GM18870 (cell line): ENCODE measurements at regions not wholly inside any gene's neighbourhood (a gene's known extent, or its start where the extent isn't known, plus 50 kb on each side); places are given as distances from the start of the nearest gene placed in this dataset.

Experiments
- ATAC-seq: cut with Tn5 transposase; IDR thresholded peaks from one replicate; pipeline ENCODE4 v1.9.1; 2021; ENCODE audit warnings: moderate library complexity; ENCODE audit not compliant: unreplicated experiment

- no peak for ATAC-seq
Measured at GRCh38 chr2:45153121-45153520, 143.9 kb upstream of the SIX2 start.

DNA sequence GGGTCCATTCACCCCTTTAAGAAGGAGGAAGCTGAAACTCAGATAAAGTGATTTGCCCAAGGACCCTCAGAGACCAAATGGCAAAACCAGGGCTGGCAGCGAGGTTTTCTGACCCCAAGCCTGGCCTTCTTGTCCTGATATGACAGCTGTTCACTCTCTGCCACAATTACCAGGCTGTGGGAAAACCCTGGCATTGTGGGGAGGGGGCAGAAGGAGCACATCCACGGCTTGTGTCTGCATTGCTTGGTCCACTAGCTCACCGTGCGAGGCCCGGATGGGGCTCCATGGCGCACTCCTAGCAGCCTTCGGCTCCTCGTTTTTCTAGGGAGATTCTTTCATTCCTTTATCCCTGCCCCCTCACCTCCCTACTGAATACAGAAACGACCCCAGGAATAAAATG, 143.4 kb upstream of the SIX2 start:
- no peak for ATAC-seq

DNA sequence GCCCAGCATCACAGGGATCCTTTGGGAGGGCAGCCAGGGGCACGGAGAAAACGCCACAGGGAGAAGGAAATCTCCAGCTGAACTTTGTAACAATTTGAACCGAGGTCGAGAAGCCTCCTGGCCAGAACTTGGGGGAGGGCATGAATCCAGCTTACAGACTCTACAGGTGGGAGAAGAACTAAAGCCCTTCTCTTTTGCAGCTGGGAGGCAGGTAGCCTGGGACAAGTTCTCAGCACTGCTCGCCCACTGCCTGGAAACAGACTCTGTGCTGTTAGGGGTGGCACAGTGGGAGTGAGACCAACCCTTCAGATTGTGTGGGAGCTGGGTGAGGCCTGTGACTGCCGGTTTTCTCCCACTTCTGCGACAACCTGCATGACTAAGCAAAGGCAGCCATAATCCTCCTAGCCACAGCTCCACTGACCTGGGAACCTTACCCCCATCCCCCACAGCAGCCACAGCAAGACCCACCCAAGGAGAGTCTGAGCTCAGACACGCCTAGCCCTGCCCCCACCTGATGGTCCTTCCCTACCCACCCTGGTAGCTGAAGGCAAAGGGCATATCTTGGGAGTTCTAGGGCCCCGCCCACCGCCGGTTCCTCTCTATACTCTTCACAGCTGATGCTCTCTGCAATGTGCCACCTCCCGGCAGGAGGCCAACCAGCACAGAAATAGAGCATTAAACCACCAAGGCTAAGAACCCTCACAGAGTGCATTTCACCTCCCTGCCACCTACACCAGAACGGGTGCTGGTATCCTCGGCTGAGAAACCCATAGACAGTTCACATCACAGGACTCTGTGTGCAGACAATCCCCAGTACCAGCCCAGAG, 136.0 kb upstream of the SIX2 start:
- no peak for ATAC-seq

DNA sequence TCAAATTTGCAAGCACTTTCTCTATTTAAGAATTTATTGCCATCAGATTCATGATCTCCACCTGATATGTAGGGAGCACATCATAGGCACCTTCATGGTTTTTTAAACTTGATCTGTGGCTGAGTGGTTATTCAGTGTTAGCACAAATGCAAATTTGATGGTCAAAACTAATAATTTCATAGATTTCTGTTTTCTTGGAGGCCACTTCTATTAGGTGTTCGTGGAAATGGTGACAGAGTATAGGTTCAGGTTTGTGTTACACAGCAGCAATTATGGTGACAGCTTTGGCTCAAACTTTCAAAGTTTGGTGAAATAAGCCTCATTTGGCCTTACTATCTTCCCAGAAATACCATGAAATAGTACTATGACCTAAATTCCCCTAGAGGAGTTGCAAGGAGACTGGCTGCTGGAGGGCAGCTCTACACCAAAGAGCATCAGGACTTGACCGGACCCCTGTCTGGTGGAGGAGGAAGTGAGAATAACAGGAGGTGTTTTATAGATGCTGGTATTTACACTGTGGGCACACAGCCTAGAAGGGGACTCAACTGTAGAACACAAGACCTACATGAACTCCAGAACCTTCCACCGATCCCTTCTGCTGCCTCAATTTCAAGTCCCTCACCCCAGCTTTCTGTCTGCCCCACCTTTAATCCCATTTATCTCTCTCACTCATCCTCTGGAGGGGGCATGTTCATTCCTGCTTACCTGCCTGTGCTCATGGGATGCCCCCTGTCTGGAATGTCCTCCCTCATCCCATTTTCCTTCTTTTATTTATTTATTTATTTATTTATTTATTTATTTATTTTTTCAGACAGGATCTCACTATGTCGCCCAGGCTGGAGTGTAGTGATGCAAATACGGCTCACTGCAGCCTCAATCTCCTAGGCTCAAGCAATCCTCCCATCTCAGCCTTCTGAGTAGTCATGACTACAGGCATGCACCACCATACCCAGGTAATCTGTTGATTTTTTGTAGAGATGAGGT, 132.9 kb upstream of the SIX2 start:
- peak; percentile 65 for ATAC-seq

DNA sequence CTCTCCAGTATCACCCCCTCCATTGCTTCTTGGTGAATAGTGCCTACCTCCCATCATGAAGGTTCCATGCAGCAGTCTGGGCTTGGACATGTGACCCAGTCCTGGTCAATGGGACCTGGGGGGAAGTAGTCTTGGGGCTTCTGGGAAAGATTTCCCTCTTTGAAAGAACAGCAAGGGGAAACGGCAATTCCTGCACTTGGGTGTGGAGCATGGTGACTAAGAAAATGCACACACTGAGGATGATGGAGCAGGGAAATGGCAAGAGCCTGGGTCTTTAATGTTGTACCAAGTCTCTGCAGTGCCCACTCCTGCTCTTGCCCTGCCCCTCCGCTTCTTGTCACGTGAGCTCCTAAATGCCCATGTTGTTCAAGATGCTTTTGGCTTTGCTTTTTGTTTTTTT, 131.4 kb upstream of the SIX2 start:
- no peak for ATAC-seq

GRCh38 chr2:45138904-45139303, 129.7 kb upstream of the SIX2 start:
- ATAC-seq = no peak

- ATAC-seq = no peak
Measured at GRCh38 chr2:45137966-45138695, 128.9 kb upstream of the SIX2 start.

- no peak for ATAC-seq
Measured at GRCh38 chr2:45134726-45135125, 125.5 kb upstream of the SIX2 start.

- no peak for ATAC-seq
Measured at GRCh38 chr2:45134014-45134413, 124.8 kb upstream of the SIX2 start.

GRCh38 chr2:45132551-45132950, 123.3 kb upstream of the SIX2 start:
- ATAC-seq = no peak

GRCh38 chr2:45131587-45131986, 122.3 kb upstream of the SIX2 start:
- ATAC-seq = no peak

DNA sequence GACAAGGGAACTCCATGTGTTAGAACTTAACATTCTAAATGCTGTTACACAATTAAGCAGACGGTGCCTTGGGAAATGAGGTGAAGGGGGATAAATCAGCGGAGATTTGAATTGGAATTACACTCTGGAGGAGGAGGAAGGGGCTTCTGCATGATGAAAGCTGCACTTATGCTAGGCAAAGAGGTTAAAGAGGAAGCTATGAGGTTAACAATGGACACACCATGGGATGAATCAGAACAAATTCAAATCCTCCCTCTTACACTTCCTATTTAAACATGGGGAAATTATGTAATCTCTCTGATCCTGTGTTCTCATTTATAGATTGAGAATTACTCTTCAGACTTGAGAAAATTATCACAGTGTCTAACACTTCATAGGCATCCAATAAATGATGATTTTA, 121.5 kb upstream of the SIX2 start:
- no peak for ATAC-seq

GRCh38 chr2:45128580-45128997, 119.3 kb upstream of the SIX2 start:
- ATAC-seq = no peak

- ATAC-seq = no peak
Measured at GRCh38 chr2:45127891-45128290, 118.6 kb upstream of the SIX2 start.

- no peak for ATAC-seq
Measured at GRCh38 chr2:45127321-45127720, 118.1 kb upstream of the SIX2 start.

DNA sequence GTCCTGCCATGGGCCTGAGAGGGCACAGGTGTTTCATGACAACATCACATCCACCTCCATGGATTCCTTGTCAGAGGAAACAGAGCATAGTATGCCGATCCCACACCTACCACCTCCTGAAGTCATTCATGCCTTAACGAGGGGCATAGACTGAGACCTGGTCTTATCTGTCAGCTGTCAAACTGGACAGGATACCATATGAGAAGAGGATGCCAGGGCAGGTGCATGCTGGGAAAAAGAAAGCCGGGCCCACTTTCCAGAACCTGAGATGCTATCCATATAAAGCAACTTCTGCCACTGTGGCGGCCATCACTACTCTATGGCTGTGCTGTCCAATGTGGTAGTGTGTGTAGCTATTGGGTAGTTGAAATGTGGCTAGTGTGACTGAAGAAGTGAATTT, 116.0 kb upstream of the SIX2 start:
- ATAC-seq = no peak

GRCh38 chr2:45124456-45124855, 115.2 kb upstream of the SIX2 start:
- ATAC-seq = no peak

DNA sequence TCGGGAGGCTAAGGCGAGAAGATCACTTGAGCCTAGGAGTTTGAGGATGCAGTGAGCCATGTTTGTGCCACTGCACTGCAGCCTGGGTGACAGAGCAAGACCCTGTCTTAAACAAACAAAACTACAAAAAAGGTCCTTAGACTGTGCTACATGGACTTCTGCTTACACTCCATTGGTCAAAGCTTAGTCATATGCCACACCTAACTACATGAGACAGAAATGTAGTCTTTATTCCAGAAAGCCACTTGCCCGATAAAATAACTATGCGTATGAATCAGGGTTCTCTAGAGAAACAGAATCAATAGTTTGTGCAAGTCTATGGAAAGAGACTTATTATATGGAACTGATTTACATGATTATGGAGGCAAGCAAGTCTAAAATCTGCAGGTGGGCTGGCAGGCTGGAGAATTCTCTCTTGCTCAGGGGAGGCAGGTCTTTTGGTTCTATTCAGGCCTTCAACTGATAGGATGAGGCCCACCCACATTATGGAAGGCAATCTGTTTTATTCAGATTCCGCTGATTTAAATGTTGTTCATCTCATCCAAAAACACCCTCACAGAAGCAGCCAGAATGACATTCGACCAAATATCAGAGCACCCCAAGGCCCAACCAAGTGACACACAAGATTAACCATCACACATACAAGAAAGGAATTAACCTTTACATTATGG, 114.4 kb upstream of the SIX2 start:
- no peak for ATAC-seq

- no peak for ATAC-seq
Measured at GRCh38 chr2:45123065-45123464, 113.8 kb upstream of the SIX2 start.

DNA sequence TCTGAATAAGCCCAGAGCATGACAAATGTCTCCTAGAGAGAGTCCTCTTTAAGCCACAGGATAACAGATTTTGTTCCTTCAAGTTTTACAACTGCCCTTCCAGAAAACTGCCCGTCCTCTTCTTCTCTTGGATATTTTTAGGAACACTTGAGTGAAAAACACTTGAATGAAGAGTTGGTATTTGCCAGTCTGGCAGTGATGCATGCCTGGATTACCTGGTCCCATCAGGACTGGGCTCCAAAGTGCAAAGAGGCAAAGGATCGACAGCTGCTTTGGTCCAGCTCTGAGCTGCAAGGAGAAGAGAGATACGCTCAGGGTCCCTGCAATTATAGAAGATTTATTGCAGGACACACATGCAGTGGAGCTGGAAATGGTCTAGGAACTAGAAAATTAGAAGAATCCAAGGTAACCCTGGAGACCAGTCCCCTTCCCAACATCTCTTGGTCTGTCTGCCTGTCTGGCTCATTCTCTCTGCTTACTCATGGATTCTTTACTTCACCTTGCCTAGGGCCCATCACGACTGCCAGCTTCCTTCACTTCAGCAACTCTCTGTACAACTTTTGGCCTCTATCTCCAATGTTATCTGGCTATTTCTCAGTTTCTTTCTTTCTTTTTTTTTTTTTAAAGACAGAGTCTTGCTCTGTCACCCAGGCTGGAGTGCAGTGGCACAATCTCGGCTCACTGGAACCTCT, 112.1 kb upstream of the SIX2 start:
- ATAC-seq = no peak
